ENCODE measurements at regions not wholly inside any gene's neighbourhood (a gene's known extent, or its start where the extent isn't known, plus 50 kb on each side); places are given as distances from the start of the nearest gene placed in this dataset.
A peak's percentile ranks its signal among the peaks of the same experiment; 100 is the strongest.

DNA sequence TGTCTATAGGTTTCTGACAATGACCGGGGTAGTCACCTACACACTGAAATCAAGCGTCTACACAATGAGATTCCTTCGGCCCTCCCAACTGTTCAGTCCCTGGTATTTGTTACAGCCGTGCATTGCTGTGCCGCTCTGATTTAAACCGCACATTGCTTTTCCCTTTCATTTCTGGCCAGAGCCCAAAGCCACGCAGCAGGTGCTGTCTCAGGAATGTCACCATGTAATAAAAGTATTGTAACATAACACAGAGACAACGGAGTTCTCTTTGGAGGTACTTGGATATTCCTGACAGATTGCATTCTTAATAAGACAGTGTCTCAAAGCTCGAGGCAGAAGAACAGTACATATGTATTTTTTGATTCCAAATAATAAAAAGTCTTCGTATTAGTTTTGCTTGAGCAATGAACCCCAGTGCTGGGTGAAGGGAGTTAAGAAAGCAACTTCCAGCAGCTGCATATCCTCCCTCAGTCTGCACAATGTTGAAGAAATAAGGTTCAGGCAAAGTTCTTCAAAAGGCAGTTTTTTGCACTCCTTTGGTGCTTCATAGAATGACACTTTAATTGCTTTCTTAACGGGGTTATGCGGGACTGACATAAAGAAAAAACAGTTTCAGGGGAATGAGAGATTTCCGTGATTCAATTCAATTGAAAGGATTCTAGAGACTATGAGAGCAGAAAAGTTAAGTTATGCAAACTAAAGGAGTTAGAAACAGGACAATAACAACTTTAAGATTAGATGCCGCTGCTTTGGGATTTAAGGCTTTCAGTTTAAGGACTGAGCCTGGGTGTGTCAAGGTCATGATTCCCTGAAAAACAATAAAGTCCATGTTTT lies 288.7 kb upstream of the FLRT2 start:
- DNase-seq (ENCODE audit: low read depth), result peak; percentile 15
- TF ChIP-seq, protein P1, sequence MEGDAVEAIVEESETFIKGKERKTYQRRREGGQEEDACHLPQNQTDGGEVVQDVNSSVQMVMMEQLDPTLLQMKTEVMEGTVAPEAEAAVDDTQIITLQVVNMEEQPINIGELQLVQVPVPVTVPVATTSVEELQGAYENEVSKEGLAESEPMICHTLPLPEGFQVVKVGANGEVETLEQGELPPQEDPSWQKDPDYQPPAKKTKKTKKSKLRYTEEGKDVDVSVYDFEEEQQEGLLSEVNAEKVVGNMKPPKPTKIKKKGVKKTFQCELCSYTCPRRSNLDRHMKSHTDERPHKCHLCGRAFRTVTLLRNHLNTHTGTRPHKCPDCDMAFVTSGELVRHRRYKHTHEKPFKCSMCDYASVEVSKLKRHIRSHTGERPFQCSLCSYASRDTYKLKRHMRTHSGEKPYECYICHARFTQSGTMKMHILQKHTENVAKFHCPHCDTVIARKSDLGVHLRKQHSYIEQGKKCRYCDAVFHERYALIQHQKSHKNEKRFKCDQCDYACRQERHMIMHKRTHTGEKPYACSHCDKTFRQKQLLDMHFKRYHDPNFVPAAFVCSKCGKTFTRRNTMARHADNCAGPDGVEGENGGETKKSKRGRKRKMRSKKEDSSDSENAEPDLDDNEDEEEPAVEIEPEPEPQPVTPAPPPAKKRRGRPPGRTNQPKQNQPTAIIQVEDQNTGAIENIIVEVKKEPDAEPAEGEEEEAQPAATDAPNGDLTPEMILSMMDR (IDR thresholded peaks at IDR 0.05; ENCODE audit: control insufficient read depth, extremely low read depth, insufficient read depth), result no peak
- H3K4me3 ChIP-seq (ENCODE audit: low read depth, low read length), result no peak overlapping the region

DNA sequence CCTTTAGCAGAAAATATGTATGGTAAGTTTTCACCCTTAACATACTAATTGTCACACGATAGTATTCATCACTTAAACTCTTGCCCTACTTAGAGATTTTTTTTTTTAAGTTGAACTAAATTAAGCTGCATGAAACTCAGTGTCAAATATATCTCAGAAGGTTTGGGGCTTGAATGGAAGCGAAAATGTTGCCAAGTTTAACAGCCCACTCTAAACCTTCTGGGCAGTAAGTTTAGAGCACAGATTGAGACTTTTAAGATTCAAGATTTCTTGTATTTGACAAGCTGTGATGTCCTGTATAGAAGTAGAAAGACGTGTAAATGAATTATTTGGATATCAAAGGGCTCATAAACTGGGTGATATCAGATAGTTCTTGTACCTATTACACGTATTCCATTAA lies 287.3 kb upstream of the FLRT2 start:
- H3K4me3 ChIP-seq (ENCODE audit: low read depth, low read length), result no peak overlapping the region
- DNase-seq (ENCODE audit: low read depth), result no peak
- TF ChIP-seq, protein P1 (IDR thresholded peaks at IDR 0.05; ENCODE audit: control insufficient read depth, extremely low read depth, insufficient read depth), result no peak

DNA sequence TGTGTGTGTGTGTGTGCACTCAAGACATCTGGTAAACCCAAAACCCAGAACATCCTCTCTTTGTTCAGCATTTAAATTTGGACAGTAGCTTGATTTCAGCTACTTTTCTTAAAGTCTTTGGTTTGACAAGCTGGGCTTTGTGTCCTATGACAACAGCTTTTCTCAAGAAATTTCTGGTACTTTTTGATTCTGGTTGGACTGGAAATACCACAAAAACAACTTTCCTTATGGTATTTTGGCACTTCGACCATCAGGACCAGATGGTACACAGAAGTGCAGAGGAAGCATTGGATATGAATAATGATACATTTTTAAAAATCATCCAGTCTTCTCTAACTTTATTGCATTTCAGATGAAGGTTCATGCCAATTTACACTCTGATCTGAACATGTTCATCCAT lies 286.6 kb upstream of the FLRT2 start:
- DNase-seq (ENCODE audit: low read depth), result no peak
- TF ChIP-seq, protein P1 (IDR thresholded peaks at IDR 0.05; ENCODE audit: control insufficient read depth, extremely low read depth, insufficient read depth), result no peak
- H3K4me3 ChIP-seq (ENCODE audit: low read depth, low read length), result no peak overlapping the region

DNA sequence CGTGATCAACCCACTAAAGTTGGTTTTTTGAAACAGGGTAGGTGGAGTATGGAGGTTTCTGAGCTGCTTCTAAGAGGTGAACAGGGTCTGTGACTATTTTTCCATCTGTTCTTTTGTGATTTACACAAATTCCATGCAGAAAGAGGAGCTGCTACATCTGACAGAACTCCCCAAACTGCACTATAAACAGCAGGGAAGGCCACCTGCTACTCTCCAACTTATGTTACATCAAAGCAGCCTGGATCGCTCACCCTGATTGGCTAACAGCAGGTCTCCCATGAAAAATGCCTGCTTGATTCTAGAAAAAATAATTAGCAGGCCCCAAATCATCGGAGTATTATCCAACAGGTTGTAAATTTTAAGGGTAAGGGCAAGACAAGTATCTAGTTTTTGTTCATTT lies 282.9 kb upstream of the FLRT2 start:
- TF ChIP-seq, protein P1 (IDR thresholded peaks at IDR 0.05; ENCODE audit: control insufficient read depth, extremely low read depth, insufficient read depth), result no peak
- H3K4me3 ChIP-seq (ENCODE audit: low read depth, low read length), result no peak overlapping the region
- no peak for DNase-seq (ENCODE audit: low read depth)

DNA sequence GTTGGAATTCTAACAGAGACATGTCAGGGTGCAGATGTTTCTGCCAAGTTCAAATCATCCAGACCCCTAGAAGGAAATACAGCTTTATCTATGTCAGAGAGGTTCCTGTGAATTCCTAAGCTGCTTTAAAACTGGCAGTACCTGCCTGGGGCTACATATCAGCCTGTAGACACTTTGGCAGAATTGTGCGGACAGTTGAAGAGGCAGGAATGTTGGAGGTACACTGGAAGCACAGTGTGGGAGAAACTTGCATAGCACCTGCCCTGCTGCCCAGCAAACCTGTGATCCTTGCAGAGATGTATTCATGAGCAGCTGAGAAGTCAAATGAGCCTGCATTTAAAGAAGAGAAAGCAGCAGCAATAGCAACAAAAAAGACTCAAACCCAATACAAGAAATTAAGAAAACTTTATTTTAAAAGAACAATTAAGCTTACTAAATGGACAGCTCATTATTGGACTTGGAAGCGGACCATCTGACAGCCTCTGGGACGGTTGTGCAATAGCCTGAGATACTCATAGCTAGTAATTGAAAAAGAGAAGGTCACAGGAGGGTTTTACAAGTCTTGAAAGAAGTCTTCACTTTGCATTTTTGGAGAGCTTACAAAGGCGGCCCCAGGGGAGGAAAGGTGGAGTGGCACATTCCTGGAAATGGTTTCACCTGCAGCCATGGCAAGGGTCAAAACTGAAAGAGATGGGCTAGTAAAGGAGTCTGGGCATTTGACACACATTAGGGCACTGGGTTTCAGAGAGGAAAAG lies 280.9 kb upstream of the FLRT2 start:
- H3K4me3 ChIP-seq (ENCODE audit: low read depth, low read length), result no peak overlapping the region
- TF ChIP-seq, protein P1 (IDR thresholded peaks at IDR 0.05; ENCODE audit: control insufficient read depth, extremely low read depth, insufficient read depth), result no peak
- no peak for DNase-seq (ENCODE audit: low read depth)

DNA sequence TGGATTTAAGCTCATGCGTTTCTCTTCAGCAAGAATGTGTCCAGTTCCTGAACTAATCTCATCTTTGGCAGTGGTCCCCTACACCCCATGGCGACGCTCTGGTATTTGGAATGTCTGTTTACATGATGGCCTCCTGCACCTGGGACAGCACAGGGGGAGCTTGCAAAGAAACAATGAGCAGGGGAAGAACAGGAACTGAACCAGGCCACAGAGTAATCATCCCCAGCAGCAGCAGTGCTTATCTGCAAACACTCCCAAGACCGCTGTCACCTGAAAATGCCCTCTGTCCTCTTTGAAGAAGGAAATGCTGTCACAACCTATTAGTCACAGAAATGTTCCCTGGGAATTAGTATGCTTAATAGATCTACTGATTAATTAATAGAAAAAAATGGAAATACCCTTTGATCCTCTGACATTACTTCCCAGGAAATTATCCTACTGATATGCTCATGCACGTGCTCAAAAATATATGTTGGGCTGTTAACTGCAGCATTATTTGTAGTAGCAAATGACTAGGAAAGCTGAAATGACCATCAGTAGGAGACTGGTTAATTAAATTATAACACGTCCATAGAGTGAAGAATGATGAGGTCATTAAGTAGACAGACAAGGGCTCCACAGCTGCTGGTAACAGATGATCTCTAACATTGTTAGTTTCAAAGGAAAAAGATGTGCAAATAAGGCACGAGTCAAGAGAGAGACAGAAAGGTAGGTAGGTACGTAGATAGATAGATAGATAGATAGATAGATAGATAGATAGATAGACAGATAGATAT lies 279.3 kb upstream of the FLRT2 start:
- TF ChIP-seq, protein P1 (IDR thresholded peaks at IDR 0.05; ENCODE audit: control insufficient read depth, extremely low read depth, insufficient read depth), result no peak
- no peak for DNase-seq (ENCODE audit: low read depth)
- H3K4me3 ChIP-seq (ENCODE audit: low read depth, low read length), result no peak overlapping the region

Data from LNCaP clone FGC (cell line).